IMR-90 (cell line): ENCODE measurements at regions not wholly inside any gene's neighbourhood (a gene's known extent, or its start where the extent isn't known, plus 50 kb on each side); places are given as distances from the start of the nearest gene placed in this dataset.
A peak's percentile ranks its signal among the peaks of the same experiment; 100 is the strongest.

Experiments used
- ATAC-seq: fragments of 200-7000 bp; cut with Tn5 transposase; 2 replicates; pipeline ENCODE4 v1.9.1; 2020; ENCODE audit warnings: low read depth, mild to moderate bottlenecking, moderate library complexity
- BruUV-seq: library from RNA; stranded (reverse); fragments of 400-500 nt; replicated peaks from 2 replicates; lab custom pipeline; 2021; lab: Mats Ljungman, UMichigan
- CTCF ChIA-PET: fragments of 300-600 bp; formaldehyde crosslinking; extraction: SDS; loops from one replicate; lab custom pipeline; 2021; ENCODE audit warnings: antibody characterized with exemption; lab: Yijun Ruan, JAX
- POLR2A ChIA-PET: fragments of 300-600 bp; sonication (Branson Sonifier 250); formaldehyde crosslinking; loops from one replicate; lab custom pipeline; 2022; ENCODE audit warnings: antibody characterized with exemption; ENCODE audit not compliant: unreplicated experiment; lab: Charles Lee
- DNase-seq: peaks from one replicate; pipeline ENCODE4 v3.0.0; 2013
- H2AFZ ChIP-seq: replicated peaks from 2 replicates; pipeline ENCODE3; 2013; ENCODE audit warnings: low read length, mild to moderate bottlenecking; ENCODE audit not compliant: poor library complexity
- H2AK5ac ChIP-seq: 2 replicates; pipeline ENCODE4 v1.6.1; 2013; ENCODE audit warnings: low read depth, low read length, inconsistent platforms
- H2AK9ac ChIP-seq: replicated peaks from 2 replicates; pipeline ENCODE3; 2013; ENCODE audit warnings: mild to moderate bottlenecking, low read depth, low read length, moderate library complexity; ENCODE audit not compliant: poor library complexity
- H2BK120ac ChIP-seq: 2 replicates; pipeline ENCODE4 v1.6.1; 2013; ENCODE audit warnings: low read depth, low read length, inconsistent platforms
- H2BK15ac ChIP-seq: 3 replicates; pipeline ENCODE4 v1.6.1; 2013; ENCODE audit warnings: low read depth, low read length, inconsistent platforms
- H2BK20ac ChIP-seq: 2 replicates; pipeline ENCODE4 v1.6.1; 2013; ENCODE audit warnings: low read depth, mild to moderate bottlenecking, inconsistent platforms, low read length, moderate library complexity
- H2BK5ac ChIP-seq: 2 replicates; pipeline ENCODE4 v1.6.1; 2013; ENCODE audit warnings: mild to moderate bottlenecking, low read depth, low read length, inconsistent platforms; ENCODE audit not compliant: poor library complexity, severe bottlenecking
- H3K14ac ChIP-seq: replicated peaks from 2 replicates; pipeline ENCODE4 v1.6.1; 2013; ENCODE audit warnings: low read depth, low read length, inconsistent platforms
- H3K18ac ChIP-seq: 2 replicates; pipeline ENCODE4 v1.6.1; 2013; ENCODE audit warnings: low read depth, low read length, control low read depth
- H3K23ac ChIP-seq: 2 replicates; pipeline ENCODE4 v1.6.1; 2013; ENCODE audit warnings: low read depth, low read length, inconsistent platforms
- H3K27ac ChIP-seq: 2 replicates; pipeline ENCODE4 v1.5.1; 2013; ENCODE audit warnings: mild to moderate bottlenecking, control low read depth, low read length; ENCODE audit not compliant: insufficient read depth
- H3K27me3 ChIP-seq: 2 replicates; pipeline ENCODE4 v1.6.1; 2013; ENCODE audit warnings: low read length; ENCODE audit not compliant: control insufficient read depth, insufficient read depth
- H3K36me3 ChIP-seq: 2 replicates; pipeline ENCODE4 v1.6.1; 2013; ENCODE audit warnings: low read length, mixed read lengths; ENCODE audit not compliant: control insufficient read depth, insufficient read depth
- H3K4ac ChIP-seq: 2 replicates; pipeline ENCODE4 v1.6.1; 2013; ENCODE audit warnings: low read depth, low read length, inconsistent platforms
- H3K4me1 ChIP-seq: 2 replicates; pipeline ENCODE4 v1.6.1; 2013; ENCODE audit warnings: low read length, mixed read lengths; ENCODE audit not compliant: control insufficient read depth, insufficient read depth
- H3K4me2 ChIP-seq: 2 replicates; pipeline ENCODE4 v1.6.1; 2013; ENCODE audit warnings: low read depth, mild to moderate bottlenecking, control low read depth, low read length, moderate library complexity
- H3K4me3 ChIP-seq: 2 replicates; pipeline ENCODE4 v1.5.1; 2013; ENCODE audit warnings: low read depth, mild to moderate bottlenecking, control low read depth, low read length, moderate library complexity; ENCODE audit not compliant: insufficient read depth
- H3K56ac ChIP-seq: 2 replicates; pipeline ENCODE4 v1.6.1; 2013; ENCODE audit warnings: low read length, inconsistent platforms; ENCODE audit not compliant: insufficient read depth; ENCODE audit errors: extremely low read depth
- H3K79me1 ChIP-seq, 2 experiments: 2 replicates each; pipeline ENCODE4 v1.6.1; 2013; ENCODE audit warnings: low read length in 2 of 2, inconsistent platforms in 1 of 2, low read depth in 1 of 2
- H3K9ac ChIP-seq: 2 replicates; pipeline ENCODE4 v1.6.1; 2013; ENCODE audit warnings: low read depth, low read length, control low read depth
- H3K9me1 ChIP-seq: 2 replicates; pipeline ENCODE4 v1.6.1; 2013; ENCODE audit warnings: low read length, inconsistent platforms; ENCODE audit not compliant: insufficient read depth
- H3K9me3 ChIP-seq: 2 replicates; pipeline ENCODE4 v1.6.1; 2013; ENCODE audit warnings: low read length; ENCODE audit not compliant: control insufficient read depth, insufficient read depth
- H4K20me1 ChIP-seq: 2 replicates; pipeline ENCODE4 v1.6.1; 2013; ENCODE audit warnings: low read length, inconsistent platforms; ENCODE audit not compliant: insufficient read depth
- H4K5ac ChIP-seq: 2 replicates; pipeline ENCODE4 v1.6.1; 2013; ENCODE audit warnings: mild to moderate bottlenecking, low read depth, low read length, control low read depth
- H4K8ac ChIP-seq, 2 experiments: 2 replicates each; pipeline ENCODE4 v1.6.1; 2013; ENCODE audit warnings: low read depth in 2 of 2, low read length in 2 of 2, control low read depth in 1 of 2, inconsistent platforms in 1 of 2
- H4K91ac ChIP-seq: 2 replicates; pipeline ENCODE4 v1.6.1; 2013; ENCODE audit warnings: low read depth, low read length, inconsistent platforms; ENCODE audit not compliant: insufficient read depth
- CEBPB ChIP-seq: IDR thresholded peaks from 2 replicates; pipeline ENCODE4 v1.6.1; 2012; ENCODE audit warnings: low read depth, low read length, improper control_type of control experiment
- MAFK ChIP-seq: IDR thresholded peaks from 2 replicates; pipeline ENCODE4 v1.6.1; 2012; ENCODE audit warnings: low read depth, low read length, improper control_type of control experiment
- MAZ ChIP-seq: IDR thresholded peaks from 2 replicates; pipeline ENCODE4 v1.6.1; 2012; ENCODE audit warnings: low read depth, mild to moderate bottlenecking, low read length, improper control_type of control experiment, moderate library complexity, borderline replicate concordance
- POLR2A ChIP-seq: IDR thresholded peaks from 2 replicates; pipeline ENCODE4 v1.6.1; 2012; ENCODE audit warnings: mild to moderate bottlenecking, low read depth, low read length
- RFX5 ChIP-seq: IDR thresholded peaks from 2 replicates; pipeline ENCODE4 v1.8.0; 2012; ENCODE audit warnings: low read depth, mild to moderate bottlenecking, low read length, moderate library complexity
- WGBS, 2 experiments: methylation state at CpG; one replicate each; pipeline versions ENCODE4 v1.1.5 to v1.1.7; 2013; ENCODE audit warnings: missing lambda C conversion rate in 2 of 2; ENCODE audit not compliant: insufficient read length in 1 of 2; ENCODE audit errors: extremely low coverage in 2 of 2; 5-methylcytosine and 5-hydroxymethylcytosine counted together
- dilution Hi-C: fragments of 300-500 bp; cut with HindIII; formaldehyde crosslinking; loops from one replicate; pipeline ENCODE4 v1.14.3; 2018; ENCODE audit warnings: low sequenced_read_pairs; ENCODE audit not compliant: unreplicated experiment
- in situ Hi-C: fragments of 300-500 bp; cut with MboI; formaldehyde crosslinking; loops from 3 replicates; pipeline ENCODE4 v1.14.3; 2019; ENCODE audit warnings: low sequenced_read_pairs, inconsistent platforms, mixed read lengths
- intact Hi-C: fragments of 100-400 bp; cut with micrococcal nuclease; formaldehyde crosslinking; loops from 2 replicates; pipeline ENCODE4 v1.10.0; 2022
- TF ChIP-seq, protein P1 (sequence below): conservative IDR thresholded peaks from 2 replicates; pipeline ENCODE4 v1.5.1; 2012; ENCODE audit warnings: mild to moderate bottlenecking, low read depth, low read length, improper control_type of control experiment
- TF ChIP-seq, protein P2 (sequence below): fragments of 150-350 bp; IDR thresholded peaks from 2 replicates; pipeline ENCODE4 v1.6.1; 2017; ENCODE audit warnings: mild to moderate bottlenecking, antibody characterized with exemption, low read length, low read depth

GRCh38 chr13:40230833-40231266, 435.6 kb downstream of the FOXO1 start:
- Histone ChIP-seq H2BK120ac (no peak overlapping the region), H2AK5ac (no peak overlapping the region), H4K91ac (no peak overlapping the region), H3K9me3 (no peaks in the 10 kb centered on the region), H3K14ac (no peak overlapping the region), H4K5ac (no peak overlapping the region), H3K9me1 (no peaks in the 10 kb centered on the region), H4K8ac (no peak overlapping the region), H4K20me1 (no peaks in the 10 kb centered on the region), H2AK9ac (no peak overlapping the region), H2AFZ (no peak overlapping the region), H3K23ac (no peak overlapping the region), H3K18ac (no peak overlapping the region), H3K79me1 (no peaks in the 10 kb centered on the region), H2BK5ac (no peak overlapping the region), H3K9ac (no peak overlapping the region), H3K27me3 (no peaks in the 10 kb centered on the region), H3K27ac (no peak overlapping the region), H3K4me2 (no peak overlapping the region), H3K56ac (no peak overlapping the region), H3K36me3 (no peaks in the 10 kb centered on the region), H2BK15ac (no peak overlapping the region), H2BK20ac (no peak overlapping the region), H3K4ac (no peak overlapping the region), H3K4me3 (no peak overlapping the region), H3K4me1 (no peaks in the 10 kb centered on the region)
- dilution Hi-C loops (no loop called here), in situ Hi-C loops (no loop called here), intact Hi-C loops (no loop called here)
- POLR2A ChIA-PET: no interaction called here
- no TSS peak for BruUV-seq
- TF ChIP-seq POLR2A (no peak), CEBPB (no peak), MAFK (peak; percentile 18; the same call in 1 of the 2 replicates), MAZ (no peak), RFX5 (no peak)
- TF ChIP-seq, protein P1, sequence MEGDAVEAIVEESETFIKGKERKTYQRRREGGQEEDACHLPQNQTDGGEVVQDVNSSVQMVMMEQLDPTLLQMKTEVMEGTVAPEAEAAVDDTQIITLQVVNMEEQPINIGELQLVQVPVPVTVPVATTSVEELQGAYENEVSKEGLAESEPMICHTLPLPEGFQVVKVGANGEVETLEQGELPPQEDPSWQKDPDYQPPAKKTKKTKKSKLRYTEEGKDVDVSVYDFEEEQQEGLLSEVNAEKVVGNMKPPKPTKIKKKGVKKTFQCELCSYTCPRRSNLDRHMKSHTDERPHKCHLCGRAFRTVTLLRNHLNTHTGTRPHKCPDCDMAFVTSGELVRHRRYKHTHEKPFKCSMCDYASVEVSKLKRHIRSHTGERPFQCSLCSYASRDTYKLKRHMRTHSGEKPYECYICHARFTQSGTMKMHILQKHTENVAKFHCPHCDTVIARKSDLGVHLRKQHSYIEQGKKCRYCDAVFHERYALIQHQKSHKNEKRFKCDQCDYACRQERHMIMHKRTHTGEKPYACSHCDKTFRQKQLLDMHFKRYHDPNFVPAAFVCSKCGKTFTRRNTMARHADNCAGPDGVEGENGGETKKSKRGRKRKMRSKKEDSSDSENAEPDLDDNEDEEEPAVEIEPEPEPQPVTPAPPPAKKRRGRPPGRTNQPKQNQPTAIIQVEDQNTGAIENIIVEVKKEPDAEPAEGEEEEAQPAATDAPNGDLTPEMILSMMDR: no peak
- TF ChIP-seq, protein P2, sequence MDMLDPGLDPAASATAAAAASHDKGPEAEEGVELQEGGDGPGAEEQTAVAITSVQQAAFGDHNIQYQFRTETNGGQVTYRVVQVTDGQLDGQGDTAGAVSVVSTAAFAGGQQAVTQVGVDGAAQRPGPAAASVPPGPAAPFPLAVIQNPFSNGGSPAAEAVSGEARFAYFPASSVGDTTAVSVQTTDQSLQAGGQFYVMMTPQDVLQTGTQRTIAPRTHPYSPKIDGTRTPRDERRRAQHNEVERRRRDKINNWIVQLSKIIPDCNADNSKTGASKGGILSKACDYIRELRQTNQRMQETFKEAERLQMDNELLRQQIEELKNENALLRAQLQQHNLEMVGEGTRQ: no peak
- ATAC-seq (no peak), DNase-seq (no peak)
- WGBS, 2 experiments: no CpG with 5 or more reads among the region's 3 CpGs
- CTCF ChIA-PET: no interaction called here
